GM19025 (cell line): ENCODE measurements at regions not wholly inside any gene's neighbourhood (a gene's known extent, or its start where the extent isn't known, plus 50 kb on each side); places are given as distances from the start of the nearest gene placed in this dataset.
"Not testable (repeated sequence)": the region's sequence is repeated elsewhere in the genome, so short reads cannot be mapped to it uniquely, and the experiment has no call there.

Experiments
- ATAC-seq: cut with Tn5 transposase; IDR thresholded peaks from one replicate; pipeline ENCODE4 v1.9.1; 2021; ENCODE audit warnings: mild to moderate bottlenecking, low read depth, moderate library complexity; ENCODE audit not compliant: unreplicated experiment

GRCh38 chr18:40160361-40160760 lies 1794.7 kb upstream of the PIK3C3 start:
- ATAC-seq: no peak

- ATAC-seq: no peak
These were observed 1795.7 kb upstream of the PIK3C3 start for GRCh38 chr18:40159141-40160017.

DNA sequence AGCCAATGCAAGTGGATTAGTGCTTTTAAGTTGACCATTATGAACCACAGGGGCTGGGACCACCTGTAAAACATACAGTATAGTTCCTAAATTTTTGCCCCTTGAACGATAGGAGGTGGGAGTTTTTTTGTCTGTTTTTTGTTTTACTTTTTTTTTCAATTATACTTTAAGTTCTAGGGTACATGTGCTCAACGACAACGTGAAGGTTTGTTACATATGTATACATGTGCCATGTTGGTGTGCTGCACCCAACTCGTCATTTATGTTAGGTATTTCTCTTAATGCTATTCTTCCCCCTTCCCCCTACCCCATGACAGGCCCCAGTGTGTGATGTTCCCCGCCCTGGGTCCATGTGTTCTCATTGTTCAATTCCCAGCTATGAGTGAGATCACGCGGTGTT lies 1797.9 kb upstream of the PIK3C3 start:
- no peak for ATAC-seq

- no peak for ATAC-seq
These were observed 1802.2 kb upstream of the PIK3C3 start for GRCh38 chr18:40152859-40153258.

- ATAC-seq: no peak
These were observed 1806.1 kb upstream of the PIK3C3 start for GRCh38 chr18:40148960-40149359.

DNA sequence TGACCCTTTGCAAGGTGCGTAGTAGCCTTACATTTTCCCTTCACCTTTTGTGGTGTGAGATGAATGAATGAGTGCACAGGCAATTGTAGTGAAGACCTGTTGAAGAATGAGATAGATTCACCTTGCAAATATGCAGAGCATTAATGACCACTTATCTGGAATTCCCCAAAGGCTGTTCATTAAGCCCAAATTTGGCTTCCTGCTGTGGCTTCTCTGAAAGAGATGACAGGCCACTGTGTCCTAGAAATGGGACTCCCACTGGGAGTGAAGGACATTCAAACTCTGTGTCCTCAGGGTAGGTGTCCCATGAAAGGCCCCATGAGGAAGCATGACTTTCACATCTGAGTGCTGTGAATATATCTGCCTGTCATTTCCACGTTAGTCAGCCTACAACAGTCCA lies 1821.8 kb upstream of the PIK3C3 start:
- ATAC-seq: no peak

GRCh38 chr18:40132438-40132837 lies 1822.6 kb upstream of the PIK3C3 start:
- ATAC-seq: not testable (repeated sequence)

GRCh38 chr18:40124107-40124506 lies 1830.9 kb upstream of the PIK3C3 start:
- no peak for ATAC-seq

GRCh38 chr18:40120796-40121391 lies 1834.1 kb upstream of the PIK3C3 start:
- ATAC-seq: no peak

GRCh38 chr18:40120356-40120755 lies 1834.7 kb upstream of the PIK3C3 start:
- no peak for ATAC-seq

GRCh38 chr18:40119581-40119980 lies 1835.5 kb upstream of the PIK3C3 start:
- ATAC-seq: not testable (repeated sequence)

DNA sequence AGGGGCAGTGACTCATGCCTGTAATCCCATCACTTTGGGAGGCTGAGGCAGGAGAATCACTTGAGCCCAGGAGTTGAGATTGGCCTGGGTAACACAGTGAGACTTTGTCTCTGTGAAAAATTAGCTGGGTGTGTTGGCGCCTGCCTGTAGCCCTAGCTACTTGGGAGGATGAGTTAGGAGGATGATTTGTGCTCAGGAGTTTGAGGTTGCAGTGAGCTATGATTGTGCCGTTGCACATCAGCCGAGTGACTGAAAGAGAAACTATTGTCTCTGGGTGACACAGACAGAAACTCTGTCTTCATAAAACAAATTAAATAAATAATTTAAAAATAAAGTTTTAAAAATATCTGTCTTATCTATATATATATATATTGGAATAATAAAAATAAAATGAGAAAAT lies 1844.6 kb upstream of the PIK3C3 start:
- no peak for ATAC-seq

DNA sequence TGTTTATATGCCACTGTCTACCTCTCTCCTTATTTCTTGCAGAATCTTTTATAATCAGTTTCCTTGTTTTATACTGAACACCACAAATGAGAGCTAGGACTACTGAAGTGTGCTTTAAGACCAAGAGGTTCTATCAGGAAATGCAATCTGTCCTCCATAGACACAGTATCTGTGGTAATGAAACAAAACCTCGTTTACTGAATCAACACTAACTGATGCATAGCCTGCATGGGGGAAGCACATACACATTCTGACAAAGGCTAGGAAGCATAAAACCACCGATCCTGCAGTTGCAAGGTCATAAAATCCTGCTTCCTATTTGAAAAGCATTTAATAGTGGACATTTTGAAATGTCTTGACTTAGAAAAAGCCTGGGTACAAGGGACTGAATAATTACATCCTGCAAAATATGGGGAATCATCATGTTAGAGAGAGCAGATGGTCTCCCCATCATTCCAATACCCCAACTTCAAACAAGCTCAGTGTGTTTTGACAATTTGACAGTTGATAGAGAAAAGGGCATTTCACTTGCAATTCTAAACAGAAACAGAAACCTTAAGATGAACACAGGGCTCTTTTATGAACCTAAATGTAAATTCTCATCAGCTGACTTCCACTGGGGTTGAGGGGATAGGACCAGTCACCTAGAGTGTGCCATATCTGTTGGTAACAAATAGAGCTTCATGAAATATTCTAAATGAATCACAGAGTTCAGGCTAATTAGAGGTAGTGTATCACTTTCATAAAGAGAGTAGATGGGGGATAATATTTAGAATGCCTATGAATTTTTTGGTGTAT lies 1845.6 kb upstream of the PIK3C3 start:
- no peak for ATAC-seq

GRCh38 chr18:40108596-40108995 lies 1846.4 kb upstream of the PIK3C3 start:
- no peak for ATAC-seq

GRCh38 chr18:40102903-40103302 lies 1852.1 kb upstream of the PIK3C3 start:
- no peak for ATAC-seq

GRCh38 chr18:40099641-40100040 lies 1855.4 kb upstream of the PIK3C3 start:
- ATAC-seq: no peak

DNA sequence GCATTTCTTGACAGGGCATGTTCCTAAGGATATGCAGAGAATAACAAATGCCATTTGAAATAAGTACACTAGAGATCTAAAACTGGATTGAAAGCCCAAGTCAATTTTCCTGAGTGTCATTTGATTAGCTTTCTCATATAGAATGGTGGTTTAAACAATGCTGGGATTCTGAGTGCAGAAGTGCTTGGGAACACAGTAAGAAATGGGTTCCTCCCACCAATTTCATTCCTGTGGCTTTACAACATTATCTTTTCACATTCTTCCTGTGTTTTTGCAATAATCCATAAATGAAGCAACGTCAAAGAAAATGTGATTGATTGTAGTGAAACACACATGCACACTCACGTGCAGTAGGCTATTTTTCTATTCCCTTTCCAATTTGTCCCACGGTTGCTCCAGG lies 1858.4 kb upstream of the PIK3C3 start:
- ATAC-seq: no peak

DNA sequence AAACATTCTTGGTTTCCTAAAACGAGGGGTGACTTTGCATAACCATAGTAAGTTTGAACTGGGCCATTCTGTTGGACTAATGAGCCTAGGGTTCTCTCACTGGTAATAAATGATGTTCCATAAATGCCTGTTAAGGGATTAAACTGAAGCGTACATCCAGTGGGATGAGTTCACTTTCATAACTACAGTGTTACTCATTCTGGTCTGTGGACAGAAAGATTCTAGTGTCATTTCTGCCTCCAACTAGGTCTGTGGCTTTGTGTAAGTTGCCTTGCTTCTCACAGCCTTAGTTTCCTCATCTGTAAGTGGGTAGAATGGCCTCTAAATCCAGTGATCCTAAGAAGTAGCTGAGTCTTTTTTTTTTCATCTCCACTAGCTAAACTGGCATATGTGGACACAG lies 1860.6 kb upstream of the PIK3C3 start:
- ATAC-seq: no peak

GRCh38 chr18:40088130-40088529 lies 1866.9 kb upstream of the PIK3C3 start:
- no peak for ATAC-seq

GRCh38 chr18:40079786-40080185 lies 1875.2 kb upstream of the PIK3C3 start:
- ATAC-seq: no peak

DNA sequence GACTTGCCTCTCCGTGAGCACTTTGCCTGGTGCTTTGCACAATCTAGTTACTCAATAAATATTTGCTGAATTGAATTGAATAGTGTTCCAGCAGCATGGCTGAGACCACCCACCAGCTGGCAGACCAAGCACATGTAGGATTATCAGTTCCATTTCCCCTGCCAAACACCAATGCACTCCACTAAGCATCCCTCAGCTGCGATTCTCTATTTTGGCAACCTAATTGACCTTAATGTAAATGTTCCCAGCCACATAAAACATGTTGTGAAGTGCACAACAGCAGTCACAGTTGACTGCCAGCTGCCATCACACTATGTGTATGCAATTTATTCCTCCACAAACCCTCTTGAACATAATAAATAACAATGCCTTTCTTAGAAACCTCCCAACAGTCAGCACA lies 1879.4 kb upstream of the PIK3C3 start:
- no peak for ATAC-seq
